Activated CD4-positive, alpha-beta memory T cell treated with anti-CD3 and anti-CD28 coated beads for 36 hours (primary cell): ENCODE measurements at regions not wholly inside any gene's neighbourhood (a gene's known extent, or its start where the extent isn't known, plus 50 kb on each side); places are given as distances from the start of the nearest gene placed in this dataset.

Source experiments
- CTCF ChIA-PET: fragments of 350-600 bp; sonication (Branson Sonifier 250); formaldehyde crosslinking; loops from one replicate; lab custom pipeline; 2021; ENCODE audit warnings: antibody characterized with exemption, inconsistent platforms; lab: Charles Lee
- POLR2A ChIA-PET: fragments of 350-600 bp; sonication (Branson Sonifier 250); formaldehyde crosslinking; loops from one replicate; lab custom pipeline; 2021; ENCODE audit warnings: antibody characterized with exemption; lab: Charles Lee
- DNase-seq: peaks from one replicate; pipeline ENCODE4 v3.0.0-alpha.2; 2020
- H3K27ac Mint-ChIP-seq: one replicate; pipeline ENCODE4 v1.8.0; 2021; ENCODE audit warnings: mixed read lengths
- H3K27me3 Mint-ChIP-seq: one replicate; pipeline ENCODE4 v1.8.0; 2021; ENCODE audit warnings: mixed read lengths
- H3K36me3 Mint-ChIP-seq: one replicate; pipeline ENCODE4 v1.8.0; 2021; ENCODE audit warnings: mixed read lengths
- H3K4me1 Mint-ChIP-seq: one replicate; pipeline ENCODE4 v1.8.0; 2021; ENCODE audit warnings: low read depth, mixed read lengths
- H3K4me3 Mint-ChIP-seq: one replicate; pipeline ENCODE4 v1.8.0; 2021; ENCODE audit warnings: mild to moderate bottlenecking, mixed read lengths
- H3K9me3 Mint-ChIP-seq: one replicate; pipeline ENCODE4 v1.8.0; 2021; ENCODE audit warnings: mixed read lengths
- intact Hi-C: fragments of 100-400 bp; cut with micrococcal nuclease; formaldehyde crosslinking; loops from one replicate; pipeline ENCODE4 v1.15.1; 2023

DNA sequence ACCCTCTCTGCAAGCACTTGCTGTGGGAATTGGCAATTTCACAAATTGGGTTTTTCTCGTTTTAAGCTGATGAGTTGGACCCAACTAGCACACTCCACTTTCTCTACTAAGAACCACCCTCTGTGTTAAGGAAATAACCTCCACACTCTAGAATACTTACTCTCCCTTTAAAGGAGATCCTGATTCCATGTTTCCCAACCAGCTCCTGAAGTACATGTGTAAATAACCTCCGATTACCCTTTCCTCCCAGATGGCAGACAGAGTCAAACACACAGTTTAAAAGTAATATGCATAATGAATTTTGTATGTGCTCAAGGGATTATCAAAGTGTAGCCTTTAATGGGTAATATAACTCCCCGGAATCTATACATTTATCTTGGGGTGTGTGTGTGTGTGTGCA lies 171.3 kb upstream of the OSR1 start:
- H3K4me1 Mint-ChIP-seq: no peaks in the 10 kb centered on the region
- CTCF ChIA-PET: no interaction called here
- peaks cover 8% of the 10 kb centered on the region for H3K27me3 Mint-ChIP-seq
- no peaks in the 10 kb centered on the region for H3K9me3 Mint-ChIP-seq
- intact Hi-C loops: no loop called here
- no peak for DNase-seq
- H3K4me3 Mint-ChIP-seq: no peak overlapping the region
- H3K27ac Mint-ChIP-seq: no peak overlapping the region
- H3K36me3 Mint-ChIP-seq: no peaks in the 10 kb centered on the region
- POLR2A ChIA-PET: no interaction called here

DNA sequence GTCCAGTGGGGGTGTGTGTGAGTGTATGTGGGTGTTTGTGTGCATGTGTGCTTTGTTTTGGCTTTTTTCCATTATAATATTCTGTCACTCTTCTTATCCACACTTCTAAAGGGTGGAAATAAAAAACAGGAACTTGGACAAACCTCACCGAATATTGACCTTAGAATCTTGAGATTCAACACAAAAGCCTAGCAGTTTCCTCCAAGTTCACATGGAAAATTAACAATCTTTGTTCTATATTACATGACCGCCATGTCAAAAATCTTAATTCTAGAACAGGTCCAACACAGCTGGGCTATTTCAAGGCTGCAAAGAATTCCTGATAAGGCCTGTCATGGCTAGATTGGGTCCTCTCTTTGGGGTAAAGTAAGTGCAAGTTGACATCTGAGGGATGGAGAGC lies 169.3 kb upstream of the OSR1 start:
- Mint-ChIP-seq H3K4me1 (no peaks in the 10 kb centered on the region), H3K27me3 (peaks cover 13% of the 10 kb centered on the region), H3K4me3 (no peak overlapping the region), H3K9me3 (no peaks in the 10 kb centered on the region), H3K27ac (no peak overlapping the region), H3K36me3 (no peaks in the 10 kb centered on the region)
- intact Hi-C loops: no loop called here
- no peak for DNase-seq
- POLR2A ChIA-PET: no interaction called here
- CTCF ChIA-PET: no interaction called here

DNA sequence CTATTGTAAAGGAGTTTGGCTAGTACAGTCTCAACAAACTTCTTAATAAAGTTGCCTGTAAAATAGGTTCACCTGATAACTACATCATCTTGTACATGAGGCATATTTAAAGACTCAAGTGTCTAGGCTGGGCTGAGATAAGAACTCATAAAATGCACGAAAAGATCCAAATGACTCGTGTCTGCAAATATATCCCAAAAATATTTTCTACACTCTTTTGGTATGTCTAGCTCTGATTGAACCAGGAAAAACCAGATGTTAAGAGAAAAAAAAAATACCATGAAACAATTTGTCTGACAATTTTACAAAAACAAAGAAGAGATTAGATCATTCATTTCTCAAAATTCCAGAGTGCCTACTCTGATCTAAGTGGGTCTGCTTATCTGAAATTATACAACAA lies 166.9 kb upstream of the OSR1 start:
- H3K27me3 Mint-ChIP-seq: peaks cover 8% of the 10 kb centered on the region
- no peaks in the 10 kb centered on the region for H3K4me1 Mint-ChIP-seq
- H3K27ac Mint-ChIP-seq: no peak overlapping the region
- no peak overlapping the region for H3K4me3 Mint-ChIP-seq
- DNase-seq: no peak
- ChIA-PET POLR2A (no interaction called here), CTCF (no interaction called here)
- no peaks in the 10 kb centered on the region for H3K9me3 Mint-ChIP-seq
- intact Hi-C loops: no loop called here
- no peaks in the 10 kb centered on the region for H3K36me3 Mint-ChIP-seq

- H3K27ac Mint-ChIP-seq: no peak overlapping the region
- H3K36me3 Mint-ChIP-seq: no peaks in the 10 kb centered on the region
- ChIA-PET POLR2A (no interaction called here), CTCF (no interaction called here)
- intact Hi-C loops: no loop called here
- H3K4me1 Mint-ChIP-seq: no peaks in the 10 kb centered on the region
- DNase-seq: no peak
- peaks cover 10% of the 10 kb centered on the region for H3K27me3 Mint-ChIP-seq
- no peak overlapping the region for H3K4me3 Mint-ChIP-seq
- no peaks in the 10 kb centered on the region for H3K9me3 Mint-ChIP-seq
Observed at GRCh38 chr2:19519045-19519444, 160.6 kb upstream of the OSR1 start.

DNA sequence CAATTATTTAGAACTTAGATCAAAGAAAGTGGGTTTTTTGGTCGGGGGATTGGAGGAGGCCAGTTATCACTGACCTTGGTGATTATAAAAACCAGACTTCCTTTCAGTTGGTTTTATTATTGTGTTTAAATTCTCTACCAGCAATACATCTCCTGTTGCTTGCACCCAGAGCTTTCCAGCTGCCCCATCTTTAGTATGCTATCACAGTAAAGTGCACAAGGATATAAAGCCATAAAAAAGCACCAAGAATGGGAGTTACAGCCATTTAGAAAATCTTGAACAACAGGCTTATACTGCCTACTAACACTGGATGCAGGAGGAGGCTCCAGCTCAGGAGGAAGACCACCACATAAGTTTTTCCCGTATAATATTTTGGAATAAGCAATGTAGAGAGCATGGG lies 148.7 kb upstream of the OSR1 start:
- ChIA-PET CTCF (no interaction called here), POLR2A (no interaction called here)
- H3K27ac Mint-ChIP-seq: no peak overlapping the region
- intact Hi-C loops: no loop called here
- H3K27me3 Mint-ChIP-seq: peaks cover 15% of the 10 kb centered on the region
- no peak for DNase-seq
- no peaks in the 10 kb centered on the region for H3K36me3 Mint-ChIP-seq
- H3K4me3 Mint-ChIP-seq: no peak overlapping the region
- H3K9me3 Mint-ChIP-seq: no peaks in the 10 kb centered on the region
- H3K4me1 Mint-ChIP-seq: no peaks in the 10 kb centered on the region

GRCh38 chr2:19505199-19506136 lies 147.0 kb upstream of the OSR1 start:
- Mint-ChIP-seq H3K9me3 (no peaks in the 10 kb centered on the region), H3K27me3 (peaks cover 15% of the 10 kb centered on the region), H3K4me1 (no peaks in the 10 kb centered on the region), H3K4me3 (no peak overlapping the region), H3K27ac (no peak overlapping the region), H3K36me3 (no peaks in the 10 kb centered on the region)
- DNase-seq: no peak
- CTCF ChIA-PET: no interaction called here
- intact Hi-C loops: no loop called here
- POLR2A ChIA-PET: no interaction called here

DNA sequence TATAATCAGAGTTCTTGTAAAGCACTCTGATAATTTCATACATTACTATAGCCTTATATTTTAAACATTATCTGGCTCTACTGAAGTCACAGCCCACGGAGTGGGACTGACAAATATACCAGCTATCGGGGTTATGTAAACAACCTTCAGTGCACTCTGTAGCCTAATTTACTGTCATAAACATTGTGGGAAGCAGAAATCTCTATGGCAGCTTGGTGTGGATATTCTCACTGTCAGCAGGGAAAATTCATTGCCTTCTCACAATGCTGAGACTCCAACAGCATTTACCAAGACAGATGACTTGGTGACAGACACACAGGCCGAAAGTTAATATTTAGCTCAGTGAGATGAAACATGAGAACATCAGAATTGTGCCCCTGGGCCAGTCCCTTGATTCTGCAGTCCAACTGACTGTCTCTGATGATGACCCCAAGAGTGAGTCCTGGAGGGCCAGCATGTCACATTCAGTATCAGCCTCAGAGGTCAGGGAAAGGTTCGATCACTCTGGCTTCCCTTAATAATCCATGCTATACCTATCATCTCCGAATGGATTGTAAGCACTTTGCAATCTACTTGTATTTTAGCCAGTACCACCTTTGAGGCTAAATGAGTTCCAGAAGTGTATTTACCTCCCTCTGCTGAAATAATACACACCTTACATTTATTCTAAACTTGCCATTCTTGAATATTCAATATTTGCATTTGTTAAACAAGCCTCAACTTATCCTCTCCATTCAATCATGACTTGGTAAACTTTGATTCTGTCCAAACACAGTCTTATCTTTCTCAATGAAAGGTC lies 146.2 kb upstream of the OSR1 start:
- DNase-seq: no peak
- CTCF ChIA-PET: no interaction called here
- H3K27ac Mint-ChIP-seq: no peak overlapping the region
- no peaks in the 10 kb centered on the region for H3K9me3 Mint-ChIP-seq
- no peaks in the 10 kb centered on the region for H3K36me3 Mint-ChIP-seq
- no peaks in the 10 kb centered on the region for H3K4me1 Mint-ChIP-seq
- H3K4me3 Mint-ChIP-seq: no peak overlapping the region
- intact Hi-C loops: no loop called here
- peaks cover 15% of the 10 kb centered on the region for H3K27me3 Mint-ChIP-seq
- POLR2A ChIA-PET: no interaction called here

DNA sequence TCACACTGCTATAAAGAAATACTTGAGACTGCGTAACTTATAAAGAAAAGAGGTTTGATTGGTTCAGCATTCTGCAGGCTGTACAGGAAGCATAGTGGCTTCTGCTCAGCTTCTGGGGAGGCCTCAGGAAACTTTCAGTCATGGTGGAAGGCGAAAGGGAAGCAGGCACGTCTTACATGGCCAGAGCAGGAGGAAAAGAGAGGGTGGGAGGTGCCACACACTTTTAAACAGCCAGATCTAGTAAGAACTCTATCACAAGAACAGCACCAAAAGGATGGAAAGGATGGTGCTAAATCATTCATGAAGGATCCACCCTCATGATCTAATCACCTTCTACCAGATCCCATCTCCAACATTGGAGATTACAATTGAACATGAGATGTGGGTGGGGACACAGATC lies 145.5 kb upstream of the OSR1 start:
- DNase-seq: no peak
- ChIA-PET CTCF (no interaction called here), POLR2A (no interaction called here)
- Mint-ChIP-seq H3K4me1 (no peaks in the 10 kb centered on the region), H3K27ac (no peak overlapping the region), H3K36me3 (no peaks in the 10 kb centered on the region), H3K9me3 (no peaks in the 10 kb centered on the region), H3K27me3 (peaks cover 15% of the 10 kb centered on the region), H3K4me3 (no peak overlapping the region)
- intact Hi-C loops: no loop called here

DNA sequence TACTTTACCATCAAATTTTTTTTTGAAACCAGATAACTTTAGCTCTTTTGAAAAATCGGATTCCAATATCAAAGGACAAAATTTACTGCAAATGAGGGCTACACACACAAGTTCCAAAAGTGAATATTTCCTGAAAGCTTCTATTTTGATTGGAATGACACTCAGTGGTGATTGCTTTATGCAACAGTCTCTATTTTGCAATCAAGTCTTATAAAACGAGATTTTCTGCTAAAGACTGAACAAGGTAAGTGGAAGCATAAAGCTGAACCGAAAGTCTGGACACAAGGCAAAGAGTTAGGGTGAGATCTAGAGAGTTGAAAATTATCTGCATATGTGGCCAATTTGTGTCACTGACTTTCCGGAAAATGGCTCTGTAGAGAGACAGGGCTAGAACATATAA lies 145.0 kb upstream of the OSR1 start:
- intact Hi-C loops: no loop called here
- CTCF ChIA-PET: interaction anchor here (0.5 kb wide), 1 partner anchor 1126 kb away, joined by 4 read pairs; no protein-coding TSS in a partner anchor
- Mint-ChIP-seq H3K4me1 (no peaks in the 10 kb centered on the region), H3K4me3 (no peak overlapping the region), H3K9me3 (no peaks in the 10 kb centered on the region), H3K27me3 (peaks cover 15% of the 10 kb centered on the region), H3K36me3 (no peaks in the 10 kb centered on the region), H3K27ac (no peak overlapping the region)
- DNase-seq: no peak
- POLR2A ChIA-PET: no interaction called here

DNA sequence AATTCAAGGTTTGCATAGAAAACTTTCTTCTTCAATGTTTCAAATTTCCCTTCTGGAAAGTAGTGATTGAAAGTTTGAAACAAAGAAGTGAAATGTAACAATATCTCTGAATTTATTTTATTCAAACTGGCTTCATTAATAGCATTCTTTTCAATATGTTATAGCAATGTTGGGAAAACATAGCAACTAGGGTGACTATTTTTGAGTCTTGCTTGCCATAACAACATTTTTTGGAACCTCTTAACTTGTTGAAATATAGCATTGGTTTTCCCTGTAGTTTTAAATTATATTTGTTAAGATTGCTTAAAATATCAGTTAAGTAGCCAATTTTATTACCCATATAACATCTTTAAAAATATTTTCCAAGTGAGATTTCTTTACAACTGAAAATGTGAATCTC lies 141.7 kb upstream of the OSR1 start:
- DNase-seq: no peak
- intact Hi-C loops: no loop called here
- H3K4me3 Mint-ChIP-seq: no peak overlapping the region
- H3K4me1 Mint-ChIP-seq: no peaks in the 10 kb centered on the region
- H3K36me3 Mint-ChIP-seq: no peaks in the 10 kb centered on the region
- H3K27ac Mint-ChIP-seq: no peak overlapping the region
- peaks cover 5% of the 10 kb centered on the region for H3K27me3 Mint-ChIP-seq
- H3K9me3 Mint-ChIP-seq: no peaks in the 10 kb centered on the region
- ChIA-PET POLR2A (no interaction called here), CTCF (no interaction called here)

DNA sequence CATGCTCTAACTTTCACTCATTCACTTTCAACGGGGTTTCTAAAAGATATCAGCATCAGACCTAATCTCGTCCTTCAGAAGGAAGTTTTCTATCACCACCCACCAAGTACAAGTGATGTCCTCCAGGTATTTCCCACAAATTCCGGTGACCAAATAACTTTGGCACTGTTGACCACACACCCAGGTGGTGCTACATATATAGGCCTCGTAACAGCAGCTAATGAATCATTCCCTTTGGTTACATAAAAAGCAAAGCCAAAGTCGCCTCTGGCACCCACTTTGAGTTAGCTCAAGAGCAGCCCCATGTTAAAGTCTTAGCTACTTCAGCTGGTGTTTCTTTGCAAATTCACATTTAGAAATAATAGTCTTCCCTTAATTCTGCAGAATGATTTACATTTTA lies 138.2 kb upstream of the OSR1 start:
- Mint-ChIP-seq H3K9me3 (no peaks in the 10 kb centered on the region), H3K4me3 (no peak overlapping the region), H3K4me1 (no peaks in the 10 kb centered on the region), H3K36me3 (no peaks in the 10 kb centered on the region), H3K27ac (no peak overlapping the region), H3K27me3 (peaks cover 7% of the 10 kb centered on the region)
- ChIA-PET POLR2A (no interaction called here), CTCF (no interaction called here)
- DNase-seq: no peak
- intact Hi-C loops: no loop called here

DNA sequence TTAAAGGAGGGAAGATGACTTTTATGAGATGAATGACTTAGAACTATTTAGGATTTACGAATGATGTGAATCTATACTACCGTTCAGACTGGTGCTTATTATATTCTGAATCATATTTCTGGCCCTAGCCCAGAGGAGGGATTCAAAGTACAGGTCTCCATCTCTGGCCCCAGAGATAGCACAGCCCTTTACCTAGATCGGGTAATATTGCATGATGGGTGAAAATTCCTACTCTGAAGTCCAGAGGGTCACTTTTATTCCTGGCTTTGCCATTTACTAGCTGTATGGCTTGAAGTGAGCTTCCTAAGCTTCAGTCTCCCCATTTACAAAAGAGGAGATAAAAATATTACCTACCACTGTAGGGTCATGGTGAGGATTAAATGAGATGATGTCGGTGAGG lies 135.8 kb upstream of the OSR1 start:
- intact Hi-C loops: no loop called here
- Mint-ChIP-seq H3K4me3 (no peak overlapping the region), H3K9me3 (no peaks in the 10 kb centered on the region), H3K4me1 (no peaks in the 10 kb centered on the region), H3K36me3 (no peaks in the 10 kb centered on the region), H3K27me3 (peaks cover 16% of the 10 kb centered on the region), H3K27ac (no peak overlapping the region)
- CTCF ChIA-PET: no interaction called here
- POLR2A ChIA-PET: no interaction called here
- DNase-seq: no peak
